Keratinocyte (primary cell): ENCODE measurements at regions not wholly inside any gene's neighbourhood (a gene's known extent, or its start where the extent isn't known, plus 50 kb on each side); places are given as distances from the start of the nearest gene placed in this dataset.

Experiments
- CTCF ChIP-seq, 3 experiments: IDR thresholded peaks in 1 of 3; conservative IDR thresholded peaks in 1 of 3; optimal IDR thresholded peaks in 1 of 3; 2 replicates in 2 of 3; 3 replicates in 1 of 3; pipeline versions ENCODE3 to v1.5.1; 2011; ENCODE audit warnings: low read length in 3 of 3, mild to moderate bottlenecking in 3 of 3, moderate library complexity in 2 of 3, control low read depth in 1 of 3, inconsistent platforms in 1 of 3; ENCODE audit not compliant: insufficient read depth in 2 of 3; ENCODE audit errors: extremely low read depth in 1 of 3
- EZH2 ChIP-seq: IDR thresholded peaks from one replicate; pipeline ENCODE4 v1.6.1; 2012; ENCODE audit warnings: inconsistent platforms, mild to moderate bottlenecking, low read length, moderate library complexity

- TF ChIP-seq CTCF (optimal IDR thresholded peaks at IDR 0.05 in 1 of 3, IDR thresholded peaks at IDR 0.05 in 1 of 3, conservative IDR thresholded peaks at IDR 0.05 in 1 of 3; ENCODE audit: extremely low read depth in 1 of 3, insufficient read depth in 2 of 3, low read length in 3 of 3) (no peak), EZH2 (no peak)
These were observed 815.5 kb downstream of the DHX35 start for GRCh38 chr20:39777610-39778009.
